Activated CD8-positive, alpha-beta T cell treated with anti-CD3 and anti-CD28 coated beads for 36 hours (primary cell): ENCODE measurements at regions not wholly inside any gene's neighbourhood (a gene's known extent, or its start where the extent isn't known, plus 50 kb on each side); places are given as distances from the start of the nearest gene placed in this dataset.

Experiments
- ATAC-seq: fragments of 200-7000 bp; cut with Tn5 transposase; one replicate; pipeline ENCODE4 v1.10.0; 2021; ENCODE audit warnings: mild to moderate bottlenecking, moderate library complexity
- CTCF ChIA-PET: fragments of 350-600 bp; sonication (Branson Sonifier 250); formaldehyde crosslinking; loops from one replicate; lab custom pipeline; 2021; ENCODE audit warnings: antibody characterized with exemption; lab: Charles Lee
- POLR2A ChIA-PET: fragments of 350-600 bp; sonication (Branson Sonifier 250); formaldehyde crosslinking; loops from one replicate; lab custom pipeline; 2021; ENCODE audit warnings: antibody characterized with exemption; lab: Charles Lee
- DNase-seq: peaks from one replicate; pipeline ENCODE4 v3.0.0-alpha.2; 2020
- H3K27ac Mint-ChIP-seq: one replicate; pipeline ENCODE4 v1.8.0; 2021; ENCODE audit warnings: mild to moderate bottlenecking, mixed read lengths
- H3K27me3 Mint-ChIP-seq: one replicate; pipeline ENCODE4 v1.8.0; 2021; ENCODE audit warnings: mixed read lengths
- H3K36me3 Mint-ChIP-seq: one replicate; pipeline ENCODE4 v1.8.0; 2021; ENCODE audit warnings: low read depth, mixed read lengths
- H3K4me1 Mint-ChIP-seq: one replicate; pipeline ENCODE4 v1.8.0; 2021; ENCODE audit warnings: low read depth, mixed read lengths
- H3K4me3 Mint-ChIP-seq: one replicate; pipeline ENCODE4 v1.8.0; 2021; ENCODE audit warnings: mild to moderate bottlenecking, moderate library complexity, mixed read lengths
- H3K9me3 Mint-ChIP-seq: one replicate; pipeline ENCODE4 v1.8.0; 2021; ENCODE audit warnings: mixed read lengths
- CTCF ChIP-seq: fragments of 200-600 bp; IDR thresholded peaks from one replicate; pipeline ENCODE4 v1.8.0; 2022; ENCODE audit warnings: antibody characterized with exemption, mild to moderate bottlenecking
- intact Hi-C: fragments of 100-400 bp; cut with micrococcal nuclease; formaldehyde crosslinking; loops from one replicate; pipeline ENCODE4 v1.10.0; 2022

GRCh38 chr15:96424674-96425073 lies 94.2 kb downstream of the NR2F2 start:
- H3K27ac Mint-ChIP-seq, result no peak overlapping the region
- H3K4me1 Mint-ChIP-seq, result no peaks in the 10 kb centered on the region
- intact Hi-C loops, result no loop called here
- no peak overlapping the region for H3K4me3 Mint-ChIP-seq
- no peak for TF ChIP-seq CTCF
- H3K9me3 Mint-ChIP-seq, result no peaks in the 10 kb centered on the region
- ATAC-seq (no peak), DNase-seq (no peak)
- ChIA-PET CTCF (interaction anchor here (0.6 kb wide), 1 partner anchor 810 kb away, joined by 4 read pairs; no protein-coding TSS in a partner anchor), POLR2A (no interaction called here)
- no peaks in the 10 kb centered on the region for H3K36me3 Mint-ChIP-seq
- H3K27me3 Mint-ChIP-seq, result peaks cover 16% of the 10 kb centered on the region

- CTCF ChIA-PET, result no interaction called here
- DNase-seq, result no peak
These were observed 98.2 kb downstream of the NR2F2 start for GRCh38 chr15:96428742-96429141.

GRCh38 chr15:96431786-96432185 lies 101.3 kb downstream of the NR2F2 start:
- TF ChIP-seq CTCF, result no peak
- no peak overlapping the region for H3K27ac Mint-ChIP-seq
- ChIA-PET POLR2A (interaction anchor here (0.6 kb wide), 1 partner anchor 78 kb away, joined by 3 read pairs; no protein-coding TSS in a partner anchor), CTCF (no interaction called here)
- H3K36me3 Mint-ChIP-seq, result no peaks in the 10 kb centered on the region
- no peaks in the 10 kb centered on the region for H3K27me3 Mint-ChIP-seq
- ATAC-seq (no peak), DNase-seq (no peak)
- no peaks in the 10 kb centered on the region for H3K9me3 Mint-ChIP-seq
- no peaks in the 10 kb centered on the region for H3K4me1 Mint-ChIP-seq
- intact Hi-C loops, result no loop called here
- no peak overlapping the region for H3K4me3 Mint-ChIP-seq

More at GRCh38 chr15:96428742-96429141, 98.2 kb downstream of the NR2F2 start:
- intact Hi-C loops, result no loop called here
- Mint-ChIP-seq H3K36me3 (no peaks in the 10 kb centered on the region), H3K9me3 (no peaks in the 10 kb centered on the region), H3K27ac (no peak overlapping the region), H3K4me1 (no peaks in the 10 kb centered on the region), H3K27me3 (peaks cover 5% of the 10 kb centered on the region), H3K4me3 (no peak overlapping the region)
- no peak for TF ChIP-seq CTCF
- no peak for ATAC-seq
- POLR2A ChIA-PET, result interaction anchor here (0.5 kb wide), 1 partner anchor 1138 kb away, joined by 3 read pairs; no protein-coding TSS in a partner anchor

GRCh38 chr15:96435022-96435421 lies 104.5 kb downstream of the NR2F2 start:
- Mint-ChIP-seq H3K36me3 (no peaks in the 10 kb centered on the region), H3K4me3 (no peak overlapping the region), H3K4me1 (no peaks in the 10 kb centered on the region), H3K9me3 (no peaks in the 10 kb centered on the region), H3K27me3 (no peaks in the 10 kb centered on the region), H3K27ac (no peak overlapping the region)
- no peak for TF ChIP-seq CTCF
- no peak for ATAC-seq
- intact Hi-C loops, result no loop called here
- CTCF ChIA-PET, result no interaction called here
- POLR2A ChIA-PET, result no interaction called here
- no peak for DNase-seq

- POLR2A ChIA-PET, result no interaction called here
- intact Hi-C loops, result no loop called here
- Mint-ChIP-seq H3K9me3 (no peaks in the 10 kb centered on the region), H3K36me3 (no peaks in the 10 kb centered on the region), H3K4me3 (no peak overlapping the region), H3K27me3 (no peaks in the 10 kb centered on the region), H3K27ac (no peak overlapping the region), H3K4me1 (no peaks in the 10 kb centered on the region)
- ATAC-seq (no peak), DNase-seq (no peak)
- CTCF ChIA-PET, result no interaction called here
- no peak for TF ChIP-seq CTCF
These were observed 105.3 kb downstream of the NR2F2 start for GRCh38 chr15:96435841-96436240.
